ENCODE measurements at regions not wholly inside any gene's neighbourhood (a gene's known extent, or its start where the extent isn't known, plus 50 kb on each side); places are given as distances from the start of the nearest gene placed in this dataset.

DNA sequence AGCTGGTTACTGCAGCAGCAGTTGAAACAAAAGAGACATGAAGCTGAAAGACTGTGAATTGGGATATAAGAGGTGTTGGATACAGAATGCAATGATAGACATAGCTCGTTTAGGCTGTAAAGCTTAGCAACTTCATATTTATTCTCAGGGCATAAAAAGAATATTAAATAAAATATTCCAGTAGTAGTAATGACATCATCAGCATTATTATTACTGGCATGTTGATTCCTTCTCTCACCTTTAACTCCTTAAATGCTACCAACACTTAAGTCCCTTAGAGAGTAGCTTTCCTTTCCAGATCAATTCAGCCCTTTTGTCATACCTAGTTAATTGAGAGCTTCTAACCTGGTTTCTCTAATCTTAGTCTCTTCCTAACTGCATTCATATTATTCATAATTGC lies 81.4 kb upstream of the STXBP5 start:
- no peaks in the 10 kb centered on the region for H3K4me1 ChIP-seq (ENCODE audit: control insufficient read depth, extremely low read depth, insufficient read depth, low read length)
- no peak overlapping the region for H2AFZ ChIP-seq (ENCODE audit: low read length)
- H3K36me3 ChIP-seq (ENCODE audit: control insufficient read depth, insufficient read depth, low read length): no peaks in the 10 kb centered on the region
- H3K9ac ChIP-seq (ENCODE audit: insufficient read depth, low read length): no peak overlapping the region
- no peaks in the 10 kb centered on the region for H3K27me3 ChIP-seq (ENCODE audit: control insufficient read depth, insufficient read depth, low read length)
- TF ChIP-seq, protein P1, sequence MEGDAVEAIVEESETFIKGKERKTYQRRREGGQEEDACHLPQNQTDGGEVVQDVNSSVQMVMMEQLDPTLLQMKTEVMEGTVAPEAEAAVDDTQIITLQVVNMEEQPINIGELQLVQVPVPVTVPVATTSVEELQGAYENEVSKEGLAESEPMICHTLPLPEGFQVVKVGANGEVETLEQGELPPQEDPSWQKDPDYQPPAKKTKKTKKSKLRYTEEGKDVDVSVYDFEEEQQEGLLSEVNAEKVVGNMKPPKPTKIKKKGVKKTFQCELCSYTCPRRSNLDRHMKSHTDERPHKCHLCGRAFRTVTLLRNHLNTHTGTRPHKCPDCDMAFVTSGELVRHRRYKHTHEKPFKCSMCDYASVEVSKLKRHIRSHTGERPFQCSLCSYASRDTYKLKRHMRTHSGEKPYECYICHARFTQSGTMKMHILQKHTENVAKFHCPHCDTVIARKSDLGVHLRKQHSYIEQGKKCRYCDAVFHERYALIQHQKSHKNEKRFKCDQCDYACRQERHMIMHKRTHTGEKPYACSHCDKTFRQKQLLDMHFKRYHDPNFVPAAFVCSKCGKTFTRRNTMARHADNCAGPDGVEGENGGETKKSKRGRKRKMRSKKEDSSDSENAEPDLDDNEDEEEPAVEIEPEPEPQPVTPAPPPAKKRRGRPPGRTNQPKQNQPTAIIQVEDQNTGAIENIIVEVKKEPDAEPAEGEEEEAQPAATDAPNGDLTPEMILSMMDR (conservative IDR thresholded peaks at IDR 0.05 in 1 of 2, IDR thresholded peaks at IDR 0.05 in 1 of 2; ENCODE audit: low read depth in 1 of 2, low read length in 2 of 2): no peak
- no peak for TF ChIP-seq EZH2 (IDR thresholded peaks at IDR 0.05; ENCODE audit: low read length, missing control alignments)
- DNase-seq (ENCODE audit: low read depth in 2 of 2): no peak
- H3K9me3 ChIP-seq (ENCODE audit: control insufficient read depth, insufficient read depth, low read depth, low read length): no peaks in the 10 kb centered on the region
- no peak overlapping the region for H3K4me3 ChIP-seq (replicated peaks in 1 of 4; ENCODE audit: control extremely low read depth in 1 of 4, insufficient read depth in 1 of 4, low read depth in 3 of 4, low read length in 4 of 4)
- H4K20me1 ChIP-seq (ENCODE audit: control insufficient read depth, extremely low read depth, insufficient read depth, low read length): no peaks in the 10 kb centered on the region
- no peaks in the 10 kb centered on the region for H3K79me2 ChIP-seq (ENCODE audit: control insufficient read depth, insufficient read depth, low read length)
- H3K4me2 ChIP-seq (ENCODE audit: extremely low read depth, insufficient read depth, low read length): no peak overlapping the region
- no peak overlapping the region for H3K27ac ChIP-seq (ENCODE audit: insufficient read depth, low read length)

GRCh38 chr6:147126618-147127022 lies 77.6 kb upstream of the STXBP5 start:
- H3K4me1 ChIP-seq (ENCODE audit: control insufficient read depth, extremely low read depth, insufficient read depth, low read length): no peaks in the 10 kb centered on the region
- H3K4me2 ChIP-seq (ENCODE audit: extremely low read depth, insufficient read depth, low read length): no peak overlapping the region
- no peak for TF ChIP-seq EZH2 (IDR thresholded peaks at IDR 0.05; ENCODE audit: low read length, missing control alignments)
- TF ChIP-seq, protein P1 (conservative IDR thresholded peaks at IDR 0.05 in 1 of 2, IDR thresholded peaks at IDR 0.05 in 1 of 2; ENCODE audit: low read depth in 1 of 2, low read length in 2 of 2): no peak
- no peak overlapping the region for H3K9ac ChIP-seq (ENCODE audit: insufficient read depth, low read length)
- no peak overlapping the region for H3K27ac ChIP-seq (ENCODE audit: insufficient read depth, low read length)
- DNase-seq (ENCODE audit: low read depth in 2 of 2): no peak
- no peak overlapping the region for H2AFZ ChIP-seq (ENCODE audit: low read length)
- H3K36me3 ChIP-seq (ENCODE audit: control insufficient read depth, insufficient read depth, low read length): no peaks in the 10 kb centered on the region
- no peaks in the 10 kb centered on the region for H3K27me3 ChIP-seq (ENCODE audit: control insufficient read depth, insufficient read depth, low read length)
- H3K4me3 ChIP-seq (replicated peaks in 1 of 4; ENCODE audit: control extremely low read depth in 1 of 4, insufficient read depth in 1 of 4, low read depth in 3 of 4, low read length in 4 of 4): no peak overlapping the region
- H4K20me1 ChIP-seq (ENCODE audit: control insufficient read depth, extremely low read depth, insufficient read depth, low read length): no peaks in the 10 kb centered on the region
- no peaks in the 10 kb centered on the region for H3K79me2 ChIP-seq (ENCODE audit: control insufficient read depth, insufficient read depth, low read length)
- no peaks in the 10 kb centered on the region for H3K9me3 ChIP-seq (ENCODE audit: control insufficient read depth, insufficient read depth, low read depth, low read length)

DNA sequence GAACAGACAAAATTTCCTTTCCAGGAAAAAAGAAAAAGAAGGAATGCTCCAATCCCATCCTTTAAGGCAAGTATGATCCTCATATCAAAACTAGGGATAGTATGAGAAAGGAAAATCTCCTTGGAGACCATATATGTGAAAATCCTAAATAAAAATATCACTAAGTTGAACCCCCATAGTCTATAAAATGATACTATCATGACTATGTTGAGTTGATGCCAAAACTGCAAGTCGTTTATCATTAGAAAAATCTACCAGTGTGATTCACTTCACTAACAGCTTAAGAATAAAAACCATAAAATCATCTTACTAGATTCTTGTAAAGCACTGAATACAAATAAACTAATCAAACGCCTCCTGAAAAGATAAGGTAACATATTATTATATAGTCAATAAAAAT lies 76.6 kb upstream of the STXBP5 start:
- H2AFZ ChIP-seq (ENCODE audit: low read length): no peak overlapping the region
- no peak overlapping the region for H3K27ac ChIP-seq (ENCODE audit: insufficient read depth, low read length)
- no peak overlapping the region for H3K9ac ChIP-seq (ENCODE audit: insufficient read depth, low read length)
- H3K79me2 ChIP-seq (ENCODE audit: control insufficient read depth, insufficient read depth, low read length): no peaks in the 10 kb centered on the region
- H3K4me3 ChIP-seq (replicated peaks in 1 of 4; ENCODE audit: control extremely low read depth in 1 of 4, insufficient read depth in 1 of 4, low read depth in 3 of 4, low read length in 4 of 4): no peak overlapping the region
- H3K27me3 ChIP-seq (ENCODE audit: control insufficient read depth, insufficient read depth, low read length): no peaks in the 10 kb centered on the region
- no peaks in the 10 kb centered on the region for H3K36me3 ChIP-seq (ENCODE audit: control insufficient read depth, insufficient read depth, low read length)
- H3K9me3 ChIP-seq (ENCODE audit: control insufficient read depth, insufficient read depth, low read depth, low read length): no peaks in the 10 kb centered on the region
- H3K4me1 ChIP-seq (ENCODE audit: control insufficient read depth, extremely low read depth, insufficient read depth, low read length): no peaks in the 10 kb centered on the region
- peak in 1 of 2 donors; percentile 50 for DNase-seq (ENCODE audit: low read depth in 2 of 2)
- H4K20me1 ChIP-seq (ENCODE audit: control insufficient read depth, extremely low read depth, insufficient read depth, low read length): no peaks in the 10 kb centered on the region
- TF ChIP-seq, protein P1 (conservative IDR thresholded peaks at IDR 0.05 in 1 of 2, IDR thresholded peaks at IDR 0.05 in 1 of 2; ENCODE audit: low read depth in 1 of 2, low read length in 2 of 2): no peak
- no peak for TF ChIP-seq EZH2 (IDR thresholded peaks at IDR 0.05; ENCODE audit: low read length, missing control alignments)
- H3K4me2 ChIP-seq (ENCODE audit: extremely low read depth, insufficient read depth, low read length): no peak overlapping the region
